Brain microvascular endothelial cell (primary cell): ENCODE measurements at regions not wholly inside any gene's neighbourhood (a gene's known extent, or its start where the extent isn't known, plus 50 kb on each side); places are given as distances from the start of the nearest gene placed in this dataset.

Experiments
- DNase-seq: peaks from one replicate; pipeline ENCODE4 v3.0.0-alpha.2; 2020
- H3K27ac ChIP-seq: fragments of 250-450 bp; sonication (Bioruptor Pico); 2 replicates; pipeline ENCODE4 v1.5.1; 2020; ENCODE audit warnings: mild to moderate bottlenecking, moderate library complexity
- H3K27me3 ChIP-seq: fragments of 250-450 bp; sonication (Bioruptor Pico); replicated peaks from 2 replicates; pipeline ENCODE4 v1.5.1; 2020; ENCODE audit warnings: mild to moderate bottlenecking
- H3K36me3 ChIP-seq: fragments of 250-450 bp; sonication (Bioruptor Pico); replicated peaks from 2 replicates; pipeline ENCODE4 v1.5.1; 2020; ENCODE audit warnings: mild to moderate bottlenecking
- H3K4me3 ChIP-seq: 2 replicates; pipeline ENCODE4 v1.5.1; 2011; ENCODE audit warnings: low read depth, mild to moderate bottlenecking, control low read depth, low read length, moderate library complexity
- in situ Hi-C: cut with HindIII; loops from 2 replicates; pipeline ENCODE4 v1.10.0; 2017; ENCODE audit warnings: low sequenced_read_pairs, low pct_ligation_motif_present
- TF ChIP-seq, protein P1 (sequence below): IDR thresholded peaks from 2 replicates; pipeline ENCODE4 v1.5.1; 2011; ENCODE audit warnings: low read depth, mild to moderate bottlenecking, moderate library complexity, low read length, control low read depth, inconsistent platforms; ENCODE audit errors: missing control alignments

DNA sequence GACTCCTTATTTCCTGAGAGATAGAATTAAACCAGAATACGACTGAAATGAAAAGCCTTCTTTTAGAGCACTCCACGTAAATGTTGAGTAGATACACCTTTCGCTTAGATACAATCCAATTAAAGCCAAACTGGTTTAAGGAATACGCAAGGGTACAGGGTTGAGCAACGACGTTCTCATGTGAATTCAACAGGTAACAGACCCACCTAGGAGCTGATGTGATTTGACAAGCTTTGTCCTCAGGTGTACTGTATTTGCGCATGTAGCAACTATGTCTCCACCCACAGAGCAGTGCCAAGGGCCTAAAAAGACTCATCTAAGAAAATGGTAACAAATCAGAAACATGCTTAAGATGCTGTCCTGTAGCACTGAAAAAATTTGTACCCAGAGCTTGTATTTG lies 139.6 kb downstream of the GATA3 start:
- no peak for DNase-seq
- no peaks in the 10 kb centered on the region for H3K36me3 ChIP-seq
- TF ChIP-seq, protein P1, sequence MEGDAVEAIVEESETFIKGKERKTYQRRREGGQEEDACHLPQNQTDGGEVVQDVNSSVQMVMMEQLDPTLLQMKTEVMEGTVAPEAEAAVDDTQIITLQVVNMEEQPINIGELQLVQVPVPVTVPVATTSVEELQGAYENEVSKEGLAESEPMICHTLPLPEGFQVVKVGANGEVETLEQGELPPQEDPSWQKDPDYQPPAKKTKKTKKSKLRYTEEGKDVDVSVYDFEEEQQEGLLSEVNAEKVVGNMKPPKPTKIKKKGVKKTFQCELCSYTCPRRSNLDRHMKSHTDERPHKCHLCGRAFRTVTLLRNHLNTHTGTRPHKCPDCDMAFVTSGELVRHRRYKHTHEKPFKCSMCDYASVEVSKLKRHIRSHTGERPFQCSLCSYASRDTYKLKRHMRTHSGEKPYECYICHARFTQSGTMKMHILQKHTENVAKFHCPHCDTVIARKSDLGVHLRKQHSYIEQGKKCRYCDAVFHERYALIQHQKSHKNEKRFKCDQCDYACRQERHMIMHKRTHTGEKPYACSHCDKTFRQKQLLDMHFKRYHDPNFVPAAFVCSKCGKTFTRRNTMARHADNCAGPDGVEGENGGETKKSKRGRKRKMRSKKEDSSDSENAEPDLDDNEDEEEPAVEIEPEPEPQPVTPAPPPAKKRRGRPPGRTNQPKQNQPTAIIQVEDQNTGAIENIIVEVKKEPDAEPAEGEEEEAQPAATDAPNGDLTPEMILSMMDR, result no peak
- no peak overlapping the region for H3K27ac ChIP-seq
- in situ Hi-C loops, result no loop called here
- H3K4me3 ChIP-seq, result no peak overlapping the region
- H3K27me3 ChIP-seq, result no peaks in the 10 kb centered on the region

DNA sequence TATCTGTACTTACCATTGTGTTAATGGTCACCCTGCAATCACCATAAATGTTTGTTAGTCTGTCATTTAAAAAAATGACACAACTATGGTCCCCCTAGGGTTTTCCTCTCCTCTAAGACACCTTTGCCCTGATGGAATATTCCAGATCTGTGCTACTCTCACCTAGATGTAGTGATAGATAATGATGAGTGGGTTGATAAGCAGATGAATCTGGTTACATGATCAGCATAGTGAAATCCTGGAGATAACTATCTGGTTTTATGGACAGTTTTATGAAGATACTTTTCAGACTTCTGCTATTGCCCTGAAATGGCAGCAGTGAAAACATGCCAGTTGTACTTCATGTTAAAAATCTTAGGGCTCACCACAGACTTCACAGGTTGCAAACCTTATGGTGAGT lies 152.4 kb downstream of the GATA3 start:
- H3K27ac ChIP-seq, result no peak overlapping the region
- no peaks in the 10 kb centered on the region for H3K36me3 ChIP-seq
- in situ Hi-C loops, result no loop called here
- no peaks in the 10 kb centered on the region for H3K27me3 ChIP-seq
- no peak for DNase-seq
- H3K4me3 ChIP-seq, result no peak overlapping the region
- TF ChIP-seq, protein P1, result no peak

DNA sequence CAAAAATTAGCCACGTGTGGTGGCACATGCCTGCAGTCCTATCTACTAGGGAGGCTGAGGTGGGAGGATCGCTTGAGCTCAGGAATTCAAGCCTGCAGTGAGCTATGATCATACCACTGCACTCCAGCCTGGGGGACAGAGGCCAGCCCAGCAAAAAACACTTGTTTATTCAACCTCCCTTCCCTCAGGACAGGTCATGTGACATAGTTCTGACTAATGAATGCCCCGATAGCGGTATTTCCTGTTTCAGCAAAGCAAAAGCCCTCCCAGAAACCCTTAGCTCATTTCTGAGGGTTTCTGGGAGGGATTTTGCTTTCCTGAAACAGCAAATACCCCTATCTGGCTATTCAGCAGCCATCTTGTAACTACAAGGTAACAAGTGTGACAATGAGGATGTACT lies 157.1 kb downstream of the GATA3 start:
- Histone ChIP-seq H3K27ac (no peak overlapping the region), H3K4me3 (no peak overlapping the region), H3K36me3 (no peaks in the 10 kb centered on the region), H3K27me3 (no peaks in the 10 kb centered on the region)
- in situ Hi-C loops, result no loop called here
- TF ChIP-seq, protein P1, result no peak
- no peak for DNase-seq

DNA sequence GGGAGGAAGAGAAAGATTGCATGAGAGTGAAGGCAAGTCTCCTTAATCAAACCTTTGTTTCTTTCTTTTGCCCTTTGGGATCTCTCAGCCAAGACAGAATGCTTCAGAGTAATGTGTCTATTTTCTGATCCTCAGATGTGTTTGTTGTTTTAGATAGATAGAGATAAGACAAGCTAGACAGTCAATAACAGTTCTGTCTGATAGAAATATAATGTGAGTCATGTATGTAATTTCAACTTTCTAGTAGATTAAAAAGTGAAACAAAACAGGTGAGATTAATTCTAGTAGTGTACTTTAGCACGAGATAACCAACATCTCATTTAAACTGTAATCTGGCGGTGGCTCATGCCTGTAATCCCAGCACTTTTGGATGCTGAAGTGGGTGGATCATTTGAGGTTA lies 159.2 kb downstream of the GATA3 start:
- TF ChIP-seq, protein P1, result no peak
- Histone ChIP-seq H3K4me3 (no peak overlapping the region), H3K36me3 (no peaks in the 10 kb centered on the region), H3K27me3 (no peaks in the 10 kb centered on the region), H3K27ac (no peak overlapping the region)
- in situ Hi-C loops, result no loop called here
- no peak for DNase-seq

DNA sequence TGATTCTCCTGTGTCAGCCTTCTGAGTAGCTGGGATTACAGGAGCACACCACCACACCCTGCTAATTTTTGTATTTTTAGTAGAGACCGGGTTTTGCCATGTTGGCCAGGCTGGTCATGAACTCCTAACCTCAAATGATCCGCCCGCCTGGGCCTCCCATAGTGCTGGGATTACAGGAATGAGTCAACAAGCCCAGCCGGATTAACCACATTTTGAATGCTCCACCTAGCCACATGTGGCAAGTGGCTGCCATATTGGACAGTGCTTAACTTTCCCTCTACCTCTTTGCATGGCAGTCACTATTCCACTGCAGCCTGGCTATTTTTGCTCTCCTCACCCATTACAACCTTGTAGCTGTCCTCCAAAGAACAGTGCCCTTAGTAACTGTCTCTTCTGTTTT lies 160.1 kb downstream of the GATA3 start:
- H3K36me3 ChIP-seq, result no peaks in the 10 kb centered on the region
- TF ChIP-seq, protein P1, result no peak
- DNase-seq, result no peak
- no peaks in the 10 kb centered on the region for H3K27me3 ChIP-seq
- no peak overlapping the region for H3K27ac ChIP-seq
- in situ Hi-C loops, result no loop called here
- H3K4me3 ChIP-seq, result no peak overlapping the region

DNA sequence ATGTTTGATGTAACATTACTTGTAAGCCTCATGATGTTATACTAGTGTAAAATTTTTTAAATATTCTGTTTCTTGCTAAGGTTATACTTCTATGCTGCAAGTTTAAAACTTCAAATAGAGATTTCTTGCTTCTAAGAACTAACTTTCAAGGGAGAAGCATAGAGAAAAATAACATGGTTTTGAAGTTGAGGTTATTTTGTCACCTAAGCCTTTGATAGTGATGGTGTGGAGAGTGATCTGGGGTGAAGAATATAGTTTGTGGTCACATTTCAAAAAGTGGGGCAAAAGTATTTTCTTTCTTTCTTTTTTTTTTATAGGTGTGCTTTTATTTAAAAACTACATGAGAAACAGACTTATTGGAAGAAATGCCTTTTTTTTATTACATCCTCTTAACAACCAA lies 162.4 kb downstream of the GATA3 start:
- no peaks in the 10 kb centered on the region for H3K36me3 ChIP-seq
- H3K27me3 ChIP-seq, result no peaks in the 10 kb centered on the region
- H3K27ac ChIP-seq, result no peak overlapping the region
- no peak overlapping the region for H3K4me3 ChIP-seq
- TF ChIP-seq, protein P1, result no peak
- DNase-seq, result no peak
- in situ Hi-C loops, result no loop called here
